ENCODE measurements at regions not wholly inside any gene's neighbourhood (a gene's known extent, or its start where the extent isn't known, plus 50 kb on each side); places are given as distances from the start of the nearest gene placed in this dataset.

GRCh38 chr2:24434541-24434940 lies 56.5 kb upstream of the NCOA1 start:
- Mint-ChIP-seq H3K27ac (no peak overlapping the region), H3K27me3 (peaks cover 6% of the 10 kb centered on the region), H3K4me1 (ENCODE audit: low read depth) (peaks cover 3% of the 10 kb centered on the region), H3K36me3 (ENCODE audit: insufficient read depth) (no peaks in the 10 kb centered on the region), H3K4me3 (ENCODE audit: low read depth) (no peak overlapping the region), H3K9me3 (ENCODE audit: low read depth) (no peaks in the 10 kb centered on the region)
- DNase-seq (ENCODE audit: low spot score, unreplicated experiment): no peak
- TF ChIP-seq CTCF (IDR thresholded peaks at IDR 0.05; ENCODE audit: unreplicated experiment): no peak

- DNase-seq (ENCODE audit: low spot score, unreplicated experiment): no peak
- H3K36me3 Mint-ChIP-seq (ENCODE audit: insufficient read depth): no peaks in the 10 kb centered on the region
- H3K27me3 Mint-ChIP-seq: peaks cover 6% of the 10 kb centered on the region
- no peaks in the 10 kb centered on the region for H3K9me3 Mint-ChIP-seq (ENCODE audit: low read depth)
- no peak for TF ChIP-seq CTCF (IDR thresholded peaks at IDR 0.05; ENCODE audit: unreplicated experiment)
- H3K27ac Mint-ChIP-seq: no peak overlapping the region
- no peak overlapping the region for H3K4me3 Mint-ChIP-seq (ENCODE audit: low read depth)
- peaks cover 3% of the 10 kb centered on the region for H3K4me1 Mint-ChIP-seq (ENCODE audit: low read depth)
These were observed 58.3 kb upstream of the NCOA1 start for GRCh38 chr2:24432735-24433134.

DNA sequence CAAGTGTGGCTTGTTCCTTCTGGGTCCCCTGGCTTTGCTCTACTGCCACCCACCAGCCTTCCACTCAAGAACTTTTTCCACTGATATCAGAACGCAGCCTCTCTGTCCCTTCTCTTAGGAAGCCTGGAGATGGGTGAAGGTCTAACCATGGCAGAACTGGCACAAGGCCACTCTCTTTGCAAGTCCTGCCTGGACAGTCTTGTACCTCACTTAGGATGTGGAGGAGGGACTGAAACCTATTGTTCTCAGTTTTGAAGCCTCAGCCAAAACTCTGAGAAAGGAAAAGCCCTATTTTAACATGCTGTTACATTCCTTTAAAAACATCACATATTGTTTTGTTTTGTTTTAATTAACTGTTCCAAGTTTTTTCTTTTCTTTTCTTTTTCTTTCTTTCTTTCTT lies 58.9 kb upstream of the NCOA1 start:
- Mint-ChIP-seq H3K27ac (no peak overlapping the region), H3K27me3 (peaks cover 6% of the 10 kb centered on the region), H3K4me3 (ENCODE audit: low read depth) (no peak overlapping the region), H3K36me3 (ENCODE audit: insufficient read depth) (no peaks in the 10 kb centered on the region), H3K4me1 (ENCODE audit: low read depth) (peaks cover 3% of the 10 kb centered on the region), H3K9me3 (ENCODE audit: low read depth) (no peaks in the 10 kb centered on the region)
- DNase-seq (ENCODE audit: low spot score, unreplicated experiment): no peak
- TF ChIP-seq CTCF (IDR thresholded peaks at IDR 0.05; ENCODE audit: unreplicated experiment): no peak

DNA sequence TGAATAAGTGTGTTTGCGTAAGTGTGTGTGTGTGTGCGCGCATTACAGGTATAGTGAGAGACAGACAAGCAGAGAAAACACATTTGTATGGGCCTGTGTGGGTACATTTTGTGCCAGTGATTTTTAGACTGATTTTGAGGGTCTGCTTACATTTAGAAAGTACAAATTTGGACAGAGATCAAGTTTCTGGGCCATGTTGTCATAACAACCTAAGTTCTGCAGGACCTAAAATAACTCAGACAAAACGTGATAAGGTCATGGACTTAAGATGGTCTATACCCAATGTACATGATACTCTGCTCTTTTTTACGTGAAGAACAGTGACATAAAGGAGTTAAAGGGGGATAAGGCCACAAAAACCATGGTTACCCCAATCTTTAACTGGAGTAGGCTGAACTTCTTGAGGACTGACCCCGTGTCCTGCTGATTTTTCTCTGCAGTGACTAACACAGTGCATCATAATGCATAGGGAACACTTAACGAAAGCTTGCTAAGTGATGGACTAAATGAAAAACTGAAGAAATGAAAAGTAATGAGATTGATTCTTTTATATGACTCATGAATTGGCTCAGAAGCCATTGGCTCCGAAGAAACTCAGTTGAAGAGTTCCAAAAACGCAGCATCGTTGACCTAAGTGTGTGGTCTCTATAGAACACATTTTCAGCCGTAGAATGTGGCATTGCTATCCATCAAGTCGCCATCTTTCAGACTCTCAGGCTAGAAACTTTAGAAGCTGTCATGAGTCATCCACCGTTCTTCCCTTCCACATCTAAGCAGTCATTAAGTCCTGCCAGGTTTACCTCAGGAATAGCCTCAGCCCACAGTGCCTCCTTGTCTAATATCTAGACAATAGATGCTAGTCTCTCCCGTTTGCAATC lies 61.6 kb upstream of the NCOA1 start:
- no peak overlapping the region for H3K4me3 Mint-ChIP-seq (ENCODE audit: low read depth)

GRCh38 chr2:24424387-24424786 lies 64.1 kb upstream of the ITSN2 start:
- H3K27ac Mint-ChIP-seq: no peak overlapping the region
- no peak for DNase-seq (ENCODE audit: low spot score, unreplicated experiment)
- TF ChIP-seq CTCF (IDR thresholded peaks at IDR 0.05; ENCODE audit: unreplicated experiment): no peak
- H3K36me3 Mint-ChIP-seq (ENCODE audit: insufficient read depth): no peaks in the 10 kb centered on the region
- no peaks in the 10 kb centered on the region for H3K4me1 Mint-ChIP-seq (ENCODE audit: low read depth)
- no peaks in the 10 kb centered on the region for H3K9me3 Mint-ChIP-seq (ENCODE audit: low read depth)
- no peak overlapping the region for H3K4me3 Mint-ChIP-seq (ENCODE audit: low read depth)
- H3K27me3 Mint-ChIP-seq: no peaks in the 10 kb centered on the region

More for the DNA sequence above, 61.6 kb upstream of the NCOA1 start:
- Mint-ChIP-seq H3K27ac (no peak overlapping the region), H3K9me3 (ENCODE audit: low read depth) (no peaks in the 10 kb centered on the region), H3K27me3 (peaks cover 3% of the 10 kb centered on the region), H3K4me1 (ENCODE audit: low read depth) (no peaks in the 10 kb centered on the region), H3K36me3 (ENCODE audit: insufficient read depth) (no peaks in the 10 kb centered on the region)
- TF ChIP-seq CTCF (IDR thresholded peaks at IDR 0.05; ENCODE audit: unreplicated experiment): no peak
- DNase-seq (ENCODE audit: low spot score, unreplicated experiment): no peak
